UCSD-AML1 (cell line): ENCODE measurements at regions not wholly inside any gene's neighbourhood (a gene's known extent, or its start where the extent isn't known, plus 50 kb on each side); places are given as distances from the start of the nearest gene placed in this dataset.

Source experiments
- DNase-seq: peaks from one replicate; lab custom pipeline; 2025; ENCODE audit not compliant: unreplicated experiment; lab: John Stamatoyannopoulos, UW

- DNase-seq, result no peak
Observed at GRCh38 chr5:124341066-124341858, 405.2 kb downstream of the ZNF608 start.

DNA sequence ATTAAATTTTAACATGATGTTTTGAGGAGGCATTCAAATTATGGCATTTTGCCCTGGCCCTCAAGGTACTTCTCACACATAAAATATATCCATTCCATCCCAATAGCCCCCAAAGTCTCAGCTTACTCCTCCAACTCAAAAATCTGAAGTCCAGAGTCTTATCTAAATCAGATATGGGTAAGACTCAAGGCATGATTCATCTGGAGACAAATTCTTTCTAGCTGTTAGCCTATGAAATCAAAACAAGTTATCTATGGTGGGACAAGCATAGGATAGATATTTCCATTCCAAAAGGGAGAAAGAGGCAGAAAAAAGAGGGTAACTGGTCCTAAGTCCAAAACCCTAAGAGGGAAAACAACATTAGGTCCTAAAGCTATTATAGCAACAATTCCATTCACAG lies 408.4 kb downstream of the ZNF608 start:
- DNase-seq, result no peak

- no peak for DNase-seq
Observed at GRCh38 chr5:124333298-124333979, 413.0 kb downstream of the ZNF608 start.

- no peak for DNase-seq
Observed at GRCh38 chr5:124332273-124332672, 414.2 kb downstream of the ZNF608 start.

DNA sequence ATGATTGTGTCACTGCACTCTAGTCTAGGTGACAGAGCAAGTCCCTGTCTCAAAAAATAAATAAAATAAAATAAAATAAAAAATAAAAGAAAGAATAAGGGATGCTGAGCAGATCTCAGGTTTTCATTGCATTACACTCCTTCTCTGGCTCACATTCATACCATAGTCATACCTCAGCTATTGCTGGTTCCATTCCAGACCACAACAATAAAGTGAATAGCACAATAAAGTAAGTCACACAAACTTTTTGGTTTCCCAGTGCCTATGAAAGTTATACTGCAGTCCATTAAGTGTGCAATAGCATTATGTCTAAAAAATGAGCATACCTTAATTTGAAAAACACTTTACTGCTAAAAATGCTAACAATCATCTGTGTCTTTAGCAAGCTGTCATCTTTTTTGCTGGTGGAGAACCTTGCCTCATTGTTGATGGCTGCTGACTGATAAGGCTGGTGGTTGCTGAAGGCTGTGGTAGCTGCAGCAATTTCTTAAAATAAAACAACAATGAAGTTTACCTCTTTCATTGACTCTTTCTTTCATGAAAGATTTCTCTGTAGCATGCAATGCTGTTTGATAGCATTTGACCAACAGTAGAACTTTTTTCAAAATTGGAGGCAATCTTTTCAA lies 415.7 kb downstream of the ZNF608 start:
- DNase-seq, result no peak

DNA sequence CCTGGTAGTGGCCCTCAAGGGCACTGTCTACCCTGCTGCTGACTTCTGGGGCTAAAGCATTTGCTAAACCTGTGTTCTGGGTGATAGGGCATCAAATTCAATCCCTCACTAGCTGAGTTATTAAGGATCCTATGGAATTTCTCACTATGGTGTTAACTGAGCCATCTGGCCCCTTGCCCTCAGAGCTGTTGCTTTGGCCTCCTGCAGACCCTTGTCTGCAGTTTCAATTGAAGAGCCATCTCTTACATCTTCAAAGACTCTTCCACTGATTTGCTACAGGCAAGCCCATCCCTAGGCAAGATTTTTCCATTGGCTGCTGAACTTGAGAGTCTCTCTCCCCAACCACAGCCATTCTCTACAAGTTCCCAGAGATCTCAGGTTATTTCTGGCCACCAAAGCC lies 418.2 kb downstream of the ZNF608 start:
- DNase-seq, result no peak

- DNase-seq, result no peak
Observed at GRCh38 chr5:124318661-124319060, 427.8 kb downstream of the ZNF608 start.

- no peak for DNase-seq
Observed at GRCh38 chr5:124317451-124317850, 429.0 kb downstream of the ZNF608 start.

DNA sequence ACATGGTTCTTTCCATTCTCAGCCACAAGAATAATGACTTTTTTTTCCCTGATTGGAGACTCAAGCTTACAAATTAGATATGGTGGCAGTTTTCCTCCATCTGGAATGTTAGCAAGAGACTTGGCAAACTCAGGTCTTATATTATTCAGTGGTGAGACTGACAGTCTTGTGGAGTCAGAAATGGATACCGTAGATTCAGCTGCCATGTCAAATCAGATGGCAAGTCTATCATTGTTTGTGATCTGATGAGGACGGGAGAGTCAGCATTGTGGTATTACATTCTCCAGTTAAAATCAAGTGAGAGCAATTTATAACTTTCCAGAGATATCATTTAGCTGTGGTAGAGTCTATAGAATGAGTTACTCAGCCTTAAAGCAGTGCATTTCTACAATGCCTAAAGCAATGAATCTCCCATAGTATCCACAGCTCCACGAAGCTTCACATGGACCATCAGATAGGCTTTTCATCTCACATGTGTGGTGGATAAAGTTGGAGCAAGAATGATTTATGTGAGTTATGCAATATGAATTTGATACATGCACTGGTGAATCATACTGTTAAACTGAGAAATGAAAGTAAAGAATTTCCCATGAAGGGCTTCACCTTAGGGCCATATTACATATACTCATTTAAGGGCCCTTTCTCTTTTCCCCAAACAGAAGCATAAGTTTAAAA lies 430.6 kb downstream of the ZNF608 start:
- DNase-seq, result no peak

GRCh38 chr5:124310453-124310852 lies 436.0 kb downstream of the ZNF608 start:
- DNase-seq, result no peak

- peak; percentile 37 for DNase-seq
Observed at GRCh38 chr5:124309241-124309980, 437.0 kb downstream of the ZNF608 start.

DNA sequence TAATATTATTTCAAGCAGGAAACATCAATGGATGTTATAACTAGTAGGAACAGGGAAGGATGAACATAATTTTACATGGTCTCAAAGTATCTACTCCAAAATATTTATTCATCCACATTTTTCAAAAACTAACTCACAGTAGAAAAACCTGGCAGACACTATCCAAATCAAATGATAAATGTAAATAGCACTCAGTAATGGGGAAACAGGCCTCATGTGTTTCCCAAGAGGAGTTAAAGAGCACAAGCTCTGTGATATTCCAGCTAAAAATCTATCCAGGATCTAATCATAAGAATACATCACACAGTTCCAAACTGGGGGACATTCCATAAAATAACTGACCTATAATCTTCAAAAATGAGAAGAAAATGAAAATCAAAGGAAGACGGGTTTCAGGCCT lies 443.1 kb downstream of the ZNF608 start:
- no peak for DNase-seq

DNA sequence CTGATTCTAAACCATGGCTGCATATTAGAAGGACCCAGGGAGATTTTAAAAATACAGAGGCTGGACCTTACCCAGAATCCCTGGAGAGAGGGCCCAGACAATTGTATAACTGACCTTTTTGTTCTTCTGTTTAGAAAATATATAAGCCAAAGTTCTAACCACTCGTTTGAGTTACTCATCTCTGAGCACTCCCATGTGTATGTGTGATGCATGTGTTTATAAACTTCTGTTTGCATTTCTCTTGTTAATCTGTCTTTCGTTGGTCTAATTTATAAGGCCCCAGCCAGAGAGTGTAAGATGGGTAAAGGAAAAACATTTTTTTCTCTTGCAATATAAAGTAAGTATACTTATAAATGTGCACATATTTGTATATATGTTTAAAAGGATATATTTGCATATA lies 443.9 kb downstream of the ZNF608 start:
- no peak for DNase-seq

DNA sequence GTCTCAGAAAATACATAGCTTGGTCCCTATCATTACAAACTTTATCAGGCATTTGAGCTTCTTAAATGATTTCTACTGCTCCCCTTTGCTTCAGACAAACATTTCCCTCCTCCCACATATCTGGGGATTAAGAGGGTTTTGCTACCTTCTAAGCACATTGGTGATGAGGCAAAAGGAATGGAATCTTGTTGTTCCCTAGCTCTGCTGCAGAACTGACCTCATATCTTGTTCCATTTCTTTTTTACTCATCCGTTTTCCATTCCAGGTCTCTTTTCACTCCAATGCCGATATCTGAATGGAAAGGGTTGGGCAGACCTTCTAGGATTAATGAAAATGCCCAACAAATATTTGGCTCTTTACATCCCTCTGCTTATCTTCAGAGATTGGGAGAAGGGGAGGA lies 444.6 kb downstream of the ZNF608 start:
- no peak for DNase-seq

DNA sequence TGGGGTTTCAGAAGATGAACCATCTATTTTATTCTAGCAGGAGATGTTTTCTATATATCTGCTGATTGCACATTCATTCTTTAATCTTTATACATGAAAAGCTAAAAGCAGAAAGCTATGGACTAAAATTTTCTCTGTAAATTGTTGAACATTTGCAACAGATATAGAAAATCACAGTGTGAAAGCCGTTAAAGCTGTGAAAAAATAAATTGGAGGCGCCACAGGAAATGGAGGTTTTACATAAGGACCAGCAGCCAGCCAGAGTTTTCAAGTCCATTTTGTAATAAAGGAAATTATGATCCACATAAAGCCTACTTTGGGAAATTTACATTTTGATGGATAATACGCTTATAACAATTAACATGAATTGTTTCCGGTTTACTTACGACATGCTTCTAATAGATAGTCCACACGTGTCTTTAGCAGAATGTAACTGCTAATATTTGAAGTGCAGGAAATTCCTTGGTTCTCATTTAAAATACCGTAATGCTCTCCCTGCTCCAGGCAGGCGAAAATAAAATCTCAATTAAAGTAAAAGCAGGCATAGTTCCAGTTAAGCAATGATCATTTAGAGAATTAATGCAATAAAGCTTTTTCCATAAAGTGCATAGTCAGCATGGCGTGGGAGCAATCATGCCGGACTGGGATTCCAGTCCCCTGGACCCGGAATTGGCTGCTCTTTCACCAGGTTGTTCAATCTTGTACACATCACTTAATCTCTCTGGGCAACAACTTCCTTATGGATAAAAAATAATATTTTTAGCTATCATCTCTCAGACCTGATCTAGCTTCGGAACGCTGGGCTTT lies 445.4 kb downstream of the ZNF608 start:
- DNase-seq, result no peak

GRCh38 chr5:124297826-124298225 lies 448.6 kb downstream of the ZNF608 start:
- DNase-seq, result no peak

GRCh38 chr5:124292322-124292855 lies 454.1 kb downstream of the ZNF608 start:
- no peak for DNase-seq

DNA sequence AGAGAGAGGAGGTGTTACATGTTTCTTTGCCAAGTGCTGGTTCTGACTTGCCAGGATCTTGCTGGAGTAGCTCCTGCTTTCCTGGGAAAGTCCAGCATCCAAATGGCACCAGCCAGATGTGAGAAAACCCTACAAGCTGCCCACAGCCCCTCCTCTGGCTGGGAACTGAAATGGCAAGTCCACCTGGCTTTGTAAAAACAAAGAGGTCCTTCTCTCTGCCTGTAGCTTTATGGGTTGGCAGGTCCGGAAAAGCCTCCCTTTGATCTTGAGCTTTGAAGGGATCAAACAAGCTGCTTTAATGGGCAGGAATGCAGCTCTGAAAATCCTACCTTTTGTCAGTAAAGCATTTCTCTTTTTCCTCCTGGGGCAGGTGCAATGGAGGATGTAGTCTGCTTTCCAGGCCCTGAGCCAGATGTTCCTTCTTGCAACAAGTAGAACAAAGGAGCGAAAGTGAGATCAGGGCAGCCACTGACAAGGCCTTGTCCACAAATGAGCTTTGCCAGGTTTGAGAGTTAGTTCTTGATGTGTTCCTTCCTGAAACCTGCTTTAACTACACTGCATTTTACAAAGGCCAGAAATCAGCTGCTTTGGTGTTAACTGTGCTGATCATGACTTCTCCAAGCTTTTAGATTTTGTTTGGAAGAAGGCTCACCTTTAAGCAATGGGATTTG lies 456.7 kb downstream of the ZNF608 start:
- no peak for DNase-seq

GRCh38 chr5:124289130-124289529 lies 457.3 kb downstream of the ZNF608 start:
- no peak for DNase-seq
